ENCODE measurements at regions not wholly inside any gene's neighbourhood (a gene's known extent, or its start where the extent isn't known, plus 50 kb on each side); places are given as distances from the start of the nearest gene placed in this dataset.
A peak's percentile ranks its signal among the peaks of the same experiment; 100 is the strongest.

- intact Hi-C loops (cut with DNase I; ENCODE audit: low total_unique reads), result no loop called here
- DNase-seq (ENCODE audit: low spot score in 2 of 2), result peak in 1 of 2 donors; percentile 3
- 74 to 80% methylated on average over 5 of the region's 5 CpGs for WGBS, 2 donors
- TF ChIP-seq CTCF (IDR thresholded peaks at IDR 0.05) (no peak), POLR2A (IDR thresholded peaks at IDR 0.05) (no peak)
- H3K4me3 ChIP-seq (ENCODE audit: low read depth, poor library complexity, severe bottlenecking), result no peak overlapping the region
These were observed 91.1 kb upstream of the WSCD2 start for GRCh38 chr12:108037960-108038359.

- intact Hi-C loops (cut with DNase I; ENCODE audit: low total_unique reads), result no loop called here
- no peak overlapping the region for H3K4me3 ChIP-seq (ENCODE audit: low read depth, poor library complexity, severe bottlenecking)
- no peak for TF ChIP-seq CTCF (IDR thresholded peaks at IDR 0.05)
- TF ChIP-seq POLR2A (IDR thresholded peaks at IDR 0.05), result no peak
- WGBS, 2 donors, result 85 to 91% methylated on average over 4 of the region's 4 CpGs
- DNase-seq (ENCODE audit: low spot score in 2 of 2), result no peak
These were observed 89.3 kb upstream of the WSCD2 start for GRCh38 chr12:108039794-108040193.

- TF ChIP-seq POLR2A (IDR thresholded peaks at IDR 0.05) (no peak), CTCF (IDR thresholded peaks at IDR 0.05) (no peak)
- WGBS, 2 donors, result 75 to 77% methylated on average over 2 of the region's 2 CpGs
- DNase-seq (ENCODE audit: low spot score in 2 of 2), result no peak
- intact Hi-C loops (cut with DNase I; ENCODE audit: low total_unique reads), result no loop called here
- no peak overlapping the region for H3K4me3 ChIP-seq (ENCODE audit: low read depth, poor library complexity, severe bottlenecking)
These were observed 88.1 kb upstream of the WSCD2 start for GRCh38 chr12:108040947-108041346.

- TF ChIP-seq POLR2A (IDR thresholded peaks at IDR 0.05), result no peak
- no peak for TF ChIP-seq CTCF (IDR thresholded peaks at IDR 0.05)
- no peak for DNase-seq (ENCODE audit: low spot score in 2 of 2)
- intact Hi-C loops (cut with DNase I; ENCODE audit: low total_unique reads), result no loop called here
- H3K4me3 ChIP-seq (ENCODE audit: low read depth, poor library complexity, severe bottlenecking), result no peak overlapping the region
- 40 to 53% methylated on average over 3 of the region's 3 CpGs for WGBS, 2 donors
These were observed 85.8 kb upstream of the WSCD2 start for GRCh38 chr12:108043286-108043685.

- 71 to 73% methylated on average over 7 of the region's 7 CpGs for WGBS, 2 donors
- no peak for TF ChIP-seq CTCF (IDR thresholded peaks at IDR 0.05)
- no peak for TF ChIP-seq POLR2A (IDR thresholded peaks at IDR 0.05)
- intact Hi-C loops (cut with DNase I; ENCODE audit: low total_unique reads), result no loop called here
- no peak for DNase-seq (ENCODE audit: low spot score in 2 of 2)
- H3K4me3 ChIP-seq (ENCODE audit: low read depth, poor library complexity, severe bottlenecking), result no peak overlapping the region
These were observed 85.1 kb upstream of the WSCD2 start for GRCh38 chr12:108043750-108044533.

- no peak overlapping the region for H3K4me3 ChIP-seq (ENCODE audit: low read depth, poor library complexity, severe bottlenecking)
- intact Hi-C loops (cut with DNase I; ENCODE audit: low total_unique reads), result no loop called here
- TF ChIP-seq CTCF (IDR thresholded peaks at IDR 0.05), result no peak
- TF ChIP-seq POLR2A (IDR thresholded peaks at IDR 0.05), result no peak
- no peak for DNase-seq (ENCODE audit: low spot score in 2 of 2)
- WGBS, 2 donors, result 82 to 90% methylated on average over 10 of the region's 10 CpGs
These were observed 83.0 kb upstream of the WSCD2 start for GRCh38 chr12:108046135-108046534.

Measured in lower leg skin (tissue), 4 donors.